Skin of body (tissue), 1 donor: ENCODE measurements at regions not wholly inside any gene's neighbourhood (a gene's known extent, or its start where the extent isn't known, plus 50 kb on each side); places are given as distances from the start of the nearest gene placed in this dataset.
A peak's percentile ranks its signal among the peaks of the same experiment; 100 is the strongest.

Source experiments
- DNase-seq: peaks from one replicate; lab custom pipeline; 2025; lab: John Stamatoyannopoulos, UW

DNA sequence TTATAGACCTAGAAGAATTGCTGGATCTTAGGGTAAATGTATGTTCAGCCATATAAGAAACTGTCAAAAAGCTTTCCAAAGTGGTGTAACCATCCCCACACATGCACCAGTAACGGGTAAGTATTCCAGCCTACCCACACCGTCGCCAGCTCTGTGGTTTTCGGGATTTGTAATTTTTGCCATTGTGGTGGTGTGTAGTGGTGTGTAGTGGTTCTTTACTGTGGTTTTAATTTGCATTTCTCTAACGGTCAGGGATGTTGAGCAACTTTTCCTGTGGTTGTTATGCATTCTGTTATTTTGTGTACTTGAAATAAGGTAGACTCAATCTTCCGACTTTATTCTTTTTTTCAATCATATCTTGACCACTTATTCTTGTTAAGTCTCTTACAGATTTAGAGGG is 342.4 kb upstream of the AJAP1 start:
- DNase-seq: no peak

DNA sequence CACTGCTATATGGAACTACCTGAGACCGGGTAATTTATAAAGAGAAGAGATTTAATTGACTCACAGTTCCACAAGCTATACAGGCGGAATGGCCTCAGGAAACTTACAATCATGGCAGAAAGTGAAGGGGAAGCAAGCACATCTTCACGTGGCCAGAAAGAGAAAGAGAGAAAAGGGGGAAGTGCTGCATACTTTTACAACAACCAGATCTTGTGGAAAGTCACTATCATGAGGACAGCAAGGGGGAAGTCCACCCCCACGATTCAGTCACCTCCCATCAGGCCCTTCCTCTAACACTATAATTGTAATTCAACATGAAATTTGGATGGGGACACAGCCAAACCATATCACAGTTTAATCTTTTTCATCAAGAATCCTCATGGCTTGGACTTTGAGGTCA is 339.2 kb upstream of the AJAP1 start:
- no peak for DNase-seq

DNA sequence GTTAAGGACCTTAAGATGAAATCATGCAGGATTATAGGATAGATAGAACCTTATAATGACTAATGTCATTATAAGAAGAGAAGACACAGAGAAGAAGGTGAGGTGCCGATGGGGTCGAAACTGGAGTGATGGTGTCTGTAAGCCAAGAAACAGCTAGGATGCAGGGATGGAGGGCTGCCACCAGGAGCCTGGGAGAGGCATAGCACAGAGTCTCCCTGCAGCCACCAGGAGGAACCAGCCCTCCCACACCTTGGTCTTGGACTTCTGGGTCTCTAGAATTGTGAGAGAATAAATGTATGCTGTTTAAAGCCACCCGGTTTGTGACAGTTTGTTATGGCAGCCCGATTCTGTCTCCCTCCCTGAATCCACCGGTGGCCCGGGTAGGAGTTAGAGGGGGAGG is 337.2 kb upstream of the AJAP1 start:
- DNase-seq: no peak

DNA sequence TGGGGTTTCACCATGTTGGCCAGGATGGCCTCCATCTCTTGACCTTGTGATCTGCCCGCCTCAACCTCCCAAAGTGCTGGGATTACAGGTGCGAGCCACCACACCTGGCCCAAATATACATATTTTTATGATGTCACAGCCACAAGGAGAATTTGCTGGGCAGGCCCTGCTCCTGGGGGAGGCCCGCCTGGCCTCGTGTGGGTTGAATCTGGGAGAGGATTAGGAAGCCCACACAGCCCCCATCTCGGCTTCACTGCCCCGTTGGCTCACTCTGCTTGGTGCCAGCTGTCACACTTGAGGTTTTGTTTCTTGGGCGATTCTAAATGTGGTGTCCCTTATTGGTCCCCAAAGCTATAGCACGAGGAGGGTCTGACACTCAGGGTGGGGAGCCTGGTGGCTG is 335.7 kb upstream of the AJAP1 start:
- no peak for DNase-seq

DNA sequence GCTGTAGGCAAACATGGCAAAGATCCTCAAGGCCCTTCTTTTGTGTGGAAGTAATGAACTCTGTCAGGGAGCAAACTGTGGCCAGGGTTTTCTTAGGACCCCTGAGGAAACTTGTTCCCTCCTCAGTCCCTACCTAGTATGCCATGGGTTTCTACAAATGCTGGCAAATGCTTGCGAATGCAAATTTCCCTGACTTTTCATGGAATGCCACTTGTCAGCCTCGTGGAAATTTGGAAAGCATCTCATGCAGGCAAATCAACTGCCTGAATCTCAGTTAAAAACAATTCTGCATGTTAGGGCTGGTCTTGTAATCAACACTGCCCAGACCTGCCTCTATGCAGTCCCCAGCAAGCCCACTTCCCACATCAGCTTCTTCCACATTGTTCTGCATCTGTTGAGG is 334.9 kb upstream of the AJAP1 start:
- peak; percentile 1 for DNase-seq

DNA sequence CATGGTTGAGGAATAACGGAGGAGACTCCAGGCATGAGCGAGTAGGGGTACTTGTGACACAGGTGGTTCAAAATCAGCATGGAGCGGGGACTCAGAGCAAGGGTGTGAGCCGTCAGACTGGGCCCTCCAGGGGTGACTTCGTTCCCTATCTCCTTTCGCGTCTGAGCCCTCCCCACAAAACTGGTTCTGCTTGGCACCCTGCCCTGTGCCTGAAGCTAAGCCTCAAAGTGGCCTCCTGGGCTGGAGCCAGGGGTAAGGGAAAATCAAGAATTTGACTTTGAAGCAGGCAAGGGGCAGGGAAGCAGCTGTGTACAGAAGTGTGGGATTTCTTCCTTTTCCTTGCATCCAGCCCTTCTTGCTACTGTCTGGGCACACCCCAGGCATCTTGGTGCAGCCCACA is 331.5 kb upstream of the AJAP1 start:
- no peak for DNase-seq

DNA sequence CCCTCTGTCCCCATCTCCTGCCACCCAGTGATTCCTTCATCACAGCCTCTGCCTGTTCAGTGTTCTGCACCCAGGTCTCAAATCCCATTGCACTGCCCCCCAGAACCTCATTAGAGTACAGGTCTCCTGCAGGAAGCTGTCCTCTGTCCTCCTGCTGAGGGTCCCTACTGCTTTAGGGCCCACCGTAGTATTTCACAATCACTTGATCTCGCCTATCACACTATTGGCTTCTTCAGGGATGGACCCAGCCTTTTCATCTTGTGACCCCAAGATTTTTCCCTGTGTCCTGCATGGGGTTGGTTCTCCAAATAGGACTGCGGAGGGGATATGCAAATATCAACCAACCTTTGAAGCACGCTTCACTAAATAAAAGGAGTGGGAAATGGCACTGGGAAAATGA is 331.1 kb upstream of the AJAP1 start:
- no peak for DNase-seq

DNA sequence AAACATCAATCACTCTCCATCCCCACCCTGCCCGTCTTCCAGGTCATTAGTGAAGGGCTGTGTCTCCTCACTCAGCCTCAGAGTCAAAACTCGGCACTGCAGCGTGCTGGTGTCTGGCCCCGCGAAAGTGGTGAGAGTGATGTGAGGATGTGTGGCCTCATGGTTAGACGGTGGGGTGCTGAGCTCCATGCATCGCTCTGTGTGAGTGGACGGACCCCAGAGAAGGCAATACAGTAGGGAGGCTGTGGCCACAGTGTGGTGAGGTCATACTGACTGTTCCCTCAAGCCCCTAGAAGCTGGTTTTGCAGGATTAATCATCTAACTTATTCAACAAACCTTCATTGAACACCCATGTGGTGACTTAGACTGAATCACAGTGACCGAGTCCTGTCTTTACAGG is 329.9 kb upstream of the AJAP1 start:
- no peak for DNase-seq

DNA sequence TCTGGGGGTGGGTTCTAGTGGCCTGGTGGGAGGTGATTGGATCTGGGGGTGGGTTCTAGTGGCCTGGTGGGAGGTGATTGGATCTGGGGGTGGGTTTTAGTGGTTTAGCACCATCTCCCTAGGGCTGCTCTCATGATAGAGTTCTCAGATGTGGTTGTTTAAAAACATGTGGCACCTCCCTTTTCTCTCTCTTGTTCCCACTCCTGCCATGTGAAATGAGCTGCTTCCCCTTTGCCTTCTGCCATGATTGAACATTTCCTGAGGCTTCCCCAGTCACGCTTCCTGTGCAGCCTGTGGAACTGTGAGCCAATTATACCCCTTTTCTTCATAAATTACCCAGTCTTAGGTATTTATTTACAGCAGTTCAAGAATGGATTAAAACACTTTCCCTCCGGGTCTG is 327.3 kb upstream of the AJAP1 start:
- no peak for DNase-seq

DNA sequence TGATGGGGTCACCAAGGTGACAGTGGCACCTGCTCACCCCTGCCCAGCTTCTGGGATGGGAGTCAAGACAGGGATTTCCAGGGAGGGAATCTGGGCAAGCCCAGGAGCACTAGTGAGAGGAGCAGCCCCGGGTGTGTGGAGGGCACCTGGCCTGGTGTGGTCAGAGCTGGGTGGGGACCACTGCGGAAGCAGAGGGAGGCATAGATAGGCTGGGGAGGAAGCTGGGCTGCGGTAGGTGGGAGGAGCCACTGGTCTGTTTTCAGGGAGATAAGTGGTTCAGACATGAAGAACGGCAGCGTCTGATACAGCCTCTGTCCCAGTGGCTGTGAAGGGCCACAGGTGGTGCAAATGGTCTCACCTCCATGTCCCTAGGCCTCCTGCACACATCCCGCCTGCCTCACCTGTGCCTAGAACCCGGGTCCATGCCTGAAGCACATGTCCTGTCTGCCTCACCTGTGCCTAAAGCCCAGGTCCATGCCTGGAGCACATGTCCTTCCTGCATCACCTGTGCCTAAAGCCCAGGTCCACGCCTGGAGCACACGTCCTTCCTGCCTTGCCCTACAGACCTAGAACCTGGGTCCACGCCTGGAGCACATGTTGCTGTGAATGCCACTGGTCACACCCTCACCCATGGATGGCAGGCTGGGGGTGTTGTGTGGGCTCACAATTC is 325.9 kb upstream of the AJAP1 start:
- no peak for DNase-seq

DNA sequence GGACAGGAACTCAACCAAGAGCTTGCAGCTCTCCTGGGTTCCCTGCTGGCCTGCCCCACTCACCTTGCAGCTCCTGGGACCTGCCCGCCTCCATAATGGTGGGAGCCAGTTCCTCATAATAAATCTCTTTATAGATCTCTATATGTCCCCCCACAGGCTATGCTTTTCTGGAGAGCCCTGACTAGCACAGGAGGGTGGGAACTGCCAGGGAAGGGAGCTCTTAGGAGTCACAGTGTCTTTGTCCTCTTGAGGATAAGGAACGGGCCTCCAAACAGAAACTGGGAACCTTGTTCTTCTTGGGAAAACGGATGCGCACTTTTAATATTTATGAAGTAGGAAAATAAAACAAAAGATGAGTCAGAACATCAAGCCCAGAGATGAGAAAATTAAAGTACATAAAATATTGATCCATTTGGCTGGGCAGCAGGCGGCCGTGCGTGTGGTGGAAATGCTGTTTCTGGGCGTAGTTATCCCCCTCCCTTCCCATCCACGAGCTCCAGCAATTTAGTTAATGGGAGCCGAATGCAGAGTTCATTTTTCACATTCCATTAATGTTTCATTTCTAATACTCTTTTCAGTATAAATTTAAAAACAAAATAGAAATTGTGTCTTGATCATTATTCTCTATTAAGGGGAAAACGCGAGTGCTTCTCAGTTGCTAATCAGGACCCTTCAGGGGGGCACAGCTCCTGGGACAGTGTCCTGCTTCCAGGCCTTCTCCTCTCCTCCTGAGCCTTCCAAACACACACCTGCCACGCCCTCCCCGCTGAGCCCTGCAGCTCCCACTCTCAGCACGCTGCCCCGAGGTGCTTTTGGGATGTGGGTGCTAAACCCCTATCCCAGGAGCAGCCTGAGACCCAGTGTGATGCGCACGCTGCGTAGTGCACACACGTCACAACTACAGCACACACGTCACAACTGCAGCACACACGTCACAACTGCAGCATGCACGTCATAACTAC is 323.3 kb upstream of the AJAP1 start:
- no peak for DNase-seq

DNA sequence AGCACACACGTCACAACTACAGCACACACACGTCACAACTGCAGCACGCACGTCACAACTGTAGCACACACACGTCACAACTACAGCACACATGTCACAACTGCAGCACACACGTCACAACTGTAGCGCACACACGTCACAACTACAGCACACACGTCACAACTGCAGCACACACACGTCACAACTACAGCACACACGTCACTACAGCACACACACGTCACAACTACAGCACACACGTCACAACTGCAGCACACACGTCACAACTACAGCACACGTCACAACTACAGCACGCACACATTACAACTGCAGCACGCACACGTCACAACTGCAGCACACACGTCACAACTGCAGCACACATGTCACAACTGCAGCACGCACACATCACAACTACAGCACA is 322.6 kb upstream of the AJAP1 start:
- no peak for DNase-seq

DNA sequence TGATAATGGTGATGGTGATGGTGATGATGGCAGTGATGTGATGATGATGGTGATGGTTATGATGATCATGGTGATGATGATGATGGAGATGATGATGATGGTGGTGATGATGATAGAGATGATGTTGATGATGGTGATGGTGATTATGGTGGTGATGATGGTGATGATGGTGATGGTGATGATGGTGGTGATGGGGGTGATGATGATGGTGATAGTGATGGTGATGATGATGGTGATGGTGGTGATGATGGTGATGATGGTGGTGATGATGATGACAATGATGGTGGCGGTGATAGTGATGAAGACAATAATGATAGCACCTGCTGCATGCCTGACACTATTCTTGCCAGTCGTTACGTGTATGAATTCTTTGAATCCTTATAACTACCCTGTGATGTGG is 317.9 kb upstream of the AJAP1 start:
- no peak for DNase-seq

DNA sequence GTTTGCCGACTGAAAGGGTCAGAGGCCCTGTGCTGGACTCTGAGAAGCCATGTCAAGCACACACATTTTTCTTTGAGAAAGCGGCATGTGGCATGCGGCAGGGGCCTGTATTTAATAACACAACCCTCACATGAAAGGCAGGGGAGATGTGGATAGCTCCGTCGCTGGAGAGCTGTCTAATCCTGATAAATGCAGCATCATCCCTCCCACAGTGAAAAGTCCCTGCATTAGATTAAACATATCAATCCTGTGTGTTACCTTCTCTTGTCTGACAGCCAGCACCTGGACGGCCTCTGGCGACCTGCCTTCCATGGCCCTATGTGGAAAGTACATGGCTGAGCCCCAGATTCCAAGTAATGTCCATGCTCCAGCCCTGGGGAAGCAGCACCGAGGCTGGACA is 313.0 kb upstream of the AJAP1 start:
- DNase-seq: no peak

DNA sequence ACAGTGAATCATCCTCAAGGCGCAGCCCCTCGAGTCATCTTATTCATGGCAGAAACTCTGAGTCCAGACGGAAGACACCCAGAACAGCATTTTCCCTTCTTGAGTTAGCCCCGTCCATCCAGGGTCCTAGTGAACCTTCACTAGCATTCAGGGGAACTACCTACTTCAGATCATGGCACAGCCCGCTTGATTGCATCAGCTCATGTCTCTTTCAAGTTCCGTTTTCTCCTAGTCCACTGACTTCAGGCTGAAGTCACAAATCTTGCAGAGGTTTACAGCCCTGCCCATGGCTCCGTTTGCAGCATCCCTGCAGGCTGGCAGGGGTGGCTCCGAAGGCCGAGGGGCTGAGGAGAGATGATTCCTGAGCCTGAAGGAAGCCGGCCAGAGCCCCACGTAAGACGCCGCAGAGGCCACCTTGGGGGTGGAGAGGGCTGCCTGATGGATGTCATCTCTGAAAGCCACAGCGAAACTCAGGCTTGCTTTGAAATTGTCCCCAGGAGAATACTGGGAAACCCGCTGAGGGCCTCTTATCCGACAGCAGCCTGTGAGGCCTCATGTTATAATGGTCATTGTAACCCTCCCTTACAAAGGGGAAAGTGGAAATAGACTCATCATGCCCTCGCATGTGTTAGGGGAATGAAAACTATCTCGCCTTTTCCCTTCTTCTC is 310.2 kb upstream of the AJAP1 start:
- DNase-seq: no peak

DNA sequence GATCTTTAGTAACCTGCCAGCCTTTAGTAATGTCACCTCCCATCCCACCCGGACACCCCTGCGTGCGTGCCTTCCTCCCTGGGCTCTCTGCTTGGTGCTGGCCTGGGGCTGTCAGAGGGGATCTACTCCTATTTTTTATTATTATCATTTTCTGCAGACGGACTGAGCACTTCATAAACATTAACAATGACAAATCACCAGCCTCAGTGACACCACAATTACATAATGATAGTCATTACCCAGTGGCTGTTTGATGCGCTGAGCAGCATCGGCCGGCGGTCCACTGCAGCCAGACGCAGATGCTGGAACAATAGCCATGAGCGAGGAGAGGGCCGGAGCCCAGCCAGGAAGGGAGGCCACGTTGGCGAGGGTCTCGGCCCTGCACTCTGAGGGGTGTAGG is 309.3 kb upstream of the AJAP1 start:
- no peak for DNase-seq

DNA sequence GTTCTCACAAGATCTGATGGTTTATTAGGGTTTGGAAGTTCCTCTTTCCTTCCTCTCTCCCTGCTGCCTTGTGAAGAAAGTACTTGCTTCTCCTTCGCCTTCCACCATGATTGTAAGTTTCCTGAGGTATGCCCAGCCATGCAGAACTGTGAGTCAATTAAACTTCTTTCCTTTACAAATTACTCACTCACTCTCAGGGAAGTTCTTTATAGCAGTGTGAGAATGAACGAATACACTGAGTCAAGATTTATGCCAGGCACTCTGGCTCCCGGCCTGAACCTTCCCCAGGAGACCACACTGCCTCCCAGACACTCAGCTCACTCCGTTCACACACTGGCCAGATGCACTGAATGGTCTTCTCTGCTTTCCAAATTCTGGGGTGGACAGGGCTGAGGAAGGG is 308.3 kb upstream of the AJAP1 start:
- DNase-seq: no peak

DNA sequence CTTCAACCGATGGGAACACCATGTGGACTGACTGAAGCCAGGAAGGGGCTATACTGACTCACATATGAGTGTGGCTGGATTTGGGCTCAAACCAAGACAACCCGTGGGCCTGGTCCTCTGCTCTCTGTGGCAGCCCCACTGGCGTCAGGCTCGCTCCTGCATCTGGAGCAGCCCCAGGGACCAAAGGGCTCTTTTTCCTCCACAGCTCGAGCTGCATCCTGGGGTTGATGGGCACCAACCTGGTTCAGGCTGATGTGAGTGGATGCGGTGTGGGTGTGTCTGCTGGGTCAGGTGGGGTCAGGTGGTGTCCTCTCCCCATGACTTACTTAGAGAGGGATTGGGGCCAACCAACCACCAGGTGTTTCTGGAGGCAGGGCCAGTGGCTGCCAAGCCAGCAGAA is 303.0 kb upstream of the AJAP1 start:
- DNase-seq: no peak

DNA sequence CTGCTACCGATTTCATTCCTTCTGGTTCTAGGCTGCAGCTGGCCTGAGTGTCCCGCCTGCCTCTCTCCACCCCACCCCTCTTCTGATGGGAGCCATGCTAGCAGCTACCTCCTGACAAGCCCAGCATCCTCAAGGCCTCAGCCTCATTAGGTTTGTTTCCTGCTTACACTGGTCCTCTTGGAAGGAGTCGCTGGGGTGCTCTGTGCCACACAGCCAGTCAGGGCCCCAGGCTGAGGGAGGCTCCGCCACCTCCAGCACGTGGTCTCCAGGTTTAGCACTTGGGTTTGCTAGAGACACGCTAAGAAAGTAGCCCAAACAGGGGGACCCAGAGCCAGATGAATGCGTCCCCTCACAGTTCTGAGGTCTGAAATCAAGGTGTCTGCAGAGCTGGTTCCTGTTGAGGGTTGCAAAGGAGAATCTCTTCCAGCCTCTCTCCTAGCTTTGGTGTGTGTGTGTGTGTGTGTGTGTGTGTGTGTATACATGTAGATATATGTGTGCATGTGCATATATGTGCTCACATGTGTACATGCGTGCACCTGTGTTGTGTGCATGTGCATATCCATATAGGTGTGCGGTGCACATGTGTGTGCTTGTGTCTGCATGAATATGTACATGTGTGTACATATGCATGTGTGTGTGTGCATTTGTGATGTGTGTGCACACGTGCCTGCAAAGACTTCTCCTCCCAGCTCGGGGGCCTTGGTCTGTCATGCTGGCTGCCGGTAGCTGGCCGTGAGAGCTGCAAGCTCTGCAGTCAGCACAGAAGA is 301.1 kb upstream of the AJAP1 start:
- DNase-seq: no peak

DNA sequence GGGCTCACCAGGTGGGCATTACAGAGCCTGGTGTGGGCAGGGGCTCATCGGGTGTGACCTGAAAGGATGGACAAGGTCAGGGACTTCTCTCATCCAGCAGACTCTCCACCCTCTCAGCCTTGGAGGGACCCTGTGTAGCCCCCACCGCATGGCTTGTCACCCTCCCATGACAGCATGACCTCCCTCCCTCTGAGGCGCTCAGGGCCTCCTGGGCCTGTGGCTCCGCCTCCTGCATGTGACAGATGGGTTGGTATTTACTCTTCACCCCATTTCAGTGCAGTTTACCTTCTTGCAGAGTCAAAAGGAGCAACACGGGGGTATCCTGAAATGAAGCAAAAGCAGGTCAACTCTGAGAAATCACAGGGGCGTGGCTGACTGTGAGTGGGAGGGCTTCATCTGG is 298.6 kb upstream of the AJAP1 start:
- no peak for DNase-seq

DNA sequence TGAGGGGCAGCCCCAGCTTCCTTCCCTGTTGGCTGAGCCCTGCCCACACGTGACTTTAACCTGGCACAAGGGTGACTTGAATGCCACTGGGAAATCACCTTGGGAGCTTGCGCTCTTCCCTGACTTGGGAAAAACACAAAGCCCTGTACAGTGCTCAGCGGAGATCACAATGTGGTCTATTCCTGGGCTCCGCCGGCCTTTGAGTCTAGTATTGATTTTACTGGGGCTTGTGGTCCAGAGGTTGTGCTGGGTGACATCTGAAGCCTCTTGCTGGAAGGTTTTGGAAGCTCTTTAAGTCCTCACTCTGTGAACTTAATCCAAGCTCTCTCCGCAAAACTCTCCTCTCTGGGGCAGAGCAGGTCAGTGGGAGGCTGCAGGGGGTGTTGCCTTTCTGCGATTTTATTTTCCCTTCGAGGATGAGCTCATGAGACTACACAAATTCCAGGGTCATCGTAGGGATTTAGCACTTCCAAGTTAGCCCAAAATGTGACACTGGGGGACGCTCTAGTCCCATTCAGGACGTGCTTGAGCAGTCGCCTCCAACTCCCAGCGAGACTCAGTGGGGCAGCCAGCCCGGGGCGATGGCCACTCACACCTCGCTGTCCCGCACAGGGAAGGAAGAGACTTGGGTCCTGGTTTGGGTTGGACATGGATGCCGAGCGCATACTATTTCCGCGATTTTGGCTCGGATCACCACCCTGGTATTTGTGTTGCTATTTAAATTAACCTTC is 291.9 kb upstream of the AJAP1 start:
- no peak for DNase-seq
